ENCODE measurements at regions not wholly inside any gene's neighbourhood (a gene's known extent, or its start where the extent isn't known, plus 50 kb on each side); places are given as distances from the start of the nearest gene placed in this dataset.

DNA sequence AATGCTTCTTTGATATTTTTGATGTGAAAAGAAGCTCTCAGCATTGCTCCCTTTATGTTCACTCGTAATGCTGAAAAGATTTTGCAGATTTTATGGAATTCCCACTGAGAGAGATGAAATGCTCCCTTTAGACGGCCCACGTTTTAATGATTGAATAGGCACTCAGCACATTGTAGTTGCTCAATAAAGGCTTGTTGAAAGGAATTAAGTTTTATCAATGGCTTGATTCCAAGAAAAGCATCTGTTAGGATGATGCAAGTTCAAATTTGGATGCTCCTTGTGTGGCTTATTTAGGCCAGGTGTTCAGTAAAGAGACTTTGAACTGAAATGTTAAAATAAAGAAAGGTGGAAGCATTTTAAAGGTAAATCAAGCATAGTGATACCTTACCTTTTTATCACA, 725.1 kb downstream of the EPHA4 start:
- no peak for TF ChIP-seq POLR2AphosphoS5 (IDR thresholded peaks at IDR 0.05; ENCODE audit: insufficient read depth in 1 of 2, low read depth in 1 of 2)
- TF ChIP-seq, protein P1, sequence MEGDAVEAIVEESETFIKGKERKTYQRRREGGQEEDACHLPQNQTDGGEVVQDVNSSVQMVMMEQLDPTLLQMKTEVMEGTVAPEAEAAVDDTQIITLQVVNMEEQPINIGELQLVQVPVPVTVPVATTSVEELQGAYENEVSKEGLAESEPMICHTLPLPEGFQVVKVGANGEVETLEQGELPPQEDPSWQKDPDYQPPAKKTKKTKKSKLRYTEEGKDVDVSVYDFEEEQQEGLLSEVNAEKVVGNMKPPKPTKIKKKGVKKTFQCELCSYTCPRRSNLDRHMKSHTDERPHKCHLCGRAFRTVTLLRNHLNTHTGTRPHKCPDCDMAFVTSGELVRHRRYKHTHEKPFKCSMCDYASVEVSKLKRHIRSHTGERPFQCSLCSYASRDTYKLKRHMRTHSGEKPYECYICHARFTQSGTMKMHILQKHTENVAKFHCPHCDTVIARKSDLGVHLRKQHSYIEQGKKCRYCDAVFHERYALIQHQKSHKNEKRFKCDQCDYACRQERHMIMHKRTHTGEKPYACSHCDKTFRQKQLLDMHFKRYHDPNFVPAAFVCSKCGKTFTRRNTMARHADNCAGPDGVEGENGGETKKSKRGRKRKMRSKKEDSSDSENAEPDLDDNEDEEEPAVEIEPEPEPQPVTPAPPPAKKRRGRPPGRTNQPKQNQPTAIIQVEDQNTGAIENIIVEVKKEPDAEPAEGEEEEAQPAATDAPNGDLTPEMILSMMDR (IDR thresholded peaks at IDR 0.05): no peak
